ENCODE measurements at regions not wholly inside any gene's neighbourhood (a gene's known extent, or its start where the extent isn't known, plus 50 kb on each side); places are given as distances from the start of the nearest gene placed in this dataset.

- DNase-seq (ENCODE audit: low spot score), result no peak
These were observed 130.2 kb upstream of the IRX4 start for GRCh38 chr5:2012885-2013284.

GRCh38 chr5:2011481-2012411 lies 129.0 kb upstream of the IRX4 start:
- DNase-seq (ENCODE audit: low spot score), result no peak

DNA sequence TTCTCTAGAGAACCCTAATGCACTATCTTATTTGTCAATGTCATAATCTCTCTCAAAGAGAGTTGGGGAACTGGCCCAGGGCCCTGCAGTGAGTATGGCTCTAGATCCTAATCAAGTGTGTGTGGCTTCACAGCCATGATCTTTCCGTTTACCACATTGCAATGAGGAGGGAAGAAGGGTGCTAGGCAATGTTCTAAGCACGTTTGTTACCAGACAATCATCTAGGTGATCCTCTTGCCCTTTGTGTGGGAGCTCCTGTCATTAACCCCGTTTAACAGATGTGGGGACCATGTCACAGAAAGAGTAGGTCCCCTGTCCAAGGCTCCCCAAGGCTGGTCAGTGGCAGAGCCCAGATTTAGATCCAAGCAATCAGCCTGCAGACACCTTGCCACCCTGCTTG lies 128.2 kb upstream of the IRX4 start:
- no peak for DNase-seq (ENCODE audit: low spot score)

DNA sequence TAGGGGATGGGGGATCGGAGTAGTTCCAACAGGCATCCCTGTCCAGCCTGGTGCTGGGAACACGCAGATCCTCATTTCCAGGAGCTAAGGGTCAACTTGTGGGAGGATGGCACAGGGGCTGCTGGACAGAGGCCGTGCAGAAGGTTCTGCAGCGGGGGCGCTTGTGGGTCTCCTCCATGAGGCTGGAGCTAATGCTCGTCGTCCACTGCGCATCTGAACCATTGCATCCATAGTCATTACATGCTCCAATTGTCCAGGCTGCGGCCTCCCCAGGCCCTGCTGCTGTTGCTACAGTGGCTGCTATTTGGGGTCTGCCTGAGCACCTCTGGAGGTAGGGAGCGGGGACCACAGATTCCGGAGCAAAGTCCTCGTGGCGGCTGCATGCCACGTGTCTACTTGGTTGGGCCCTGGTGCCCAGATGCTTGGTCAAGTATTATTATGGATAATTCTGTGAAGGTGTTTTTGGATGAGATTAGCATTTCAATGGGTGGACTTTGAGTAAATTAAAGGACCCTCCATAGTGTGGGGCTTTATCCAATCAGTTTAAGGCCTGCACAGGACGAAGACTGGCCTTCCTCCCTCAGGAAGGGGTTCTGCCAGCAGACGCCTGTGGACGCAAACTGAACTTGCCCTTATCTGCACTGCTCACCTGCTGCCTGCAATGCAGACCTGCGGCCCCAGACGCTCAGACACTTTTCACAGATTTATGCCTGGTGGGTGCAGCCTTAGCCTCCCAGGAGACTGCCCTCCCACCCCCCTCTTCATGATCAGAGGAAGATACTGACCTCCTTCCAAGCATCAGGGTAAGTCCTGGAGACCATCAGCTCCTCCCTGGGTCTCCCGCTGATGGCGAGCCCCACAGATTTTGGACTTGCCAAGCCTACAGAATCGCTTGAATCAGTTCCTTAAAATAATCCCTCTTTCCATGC lies 127.5 kb upstream of the IRX4 start:
- DNase-seq (ENCODE audit: low spot score), result no peak

GRCh38 chr5:2008851-2009629 lies 126.3 kb upstream of the IRX4 start:
- no peak for DNase-seq (ENCODE audit: low spot score)

GRCh38 chr5:2007878-2008501 lies 125.3 kb upstream of the IRX4 start:
- no peak for DNase-seq (ENCODE audit: low spot score)

GRCh38 chr5:2007496-2007877 lies 124.8 kb upstream of the IRX4 start:
- DNase-seq (ENCODE audit: low spot score), result no peak

- DNase-seq (ENCODE audit: low spot score), result no peak
These were observed 124.2 kb upstream of the IRX4 start for GRCh38 chr5:2006971-2007291.

GRCh38 chr5:2006193-2006970 lies 123.7 kb upstream of the IRX4 start:
- no peak for DNase-seq (ENCODE audit: low spot score)

DNA sequence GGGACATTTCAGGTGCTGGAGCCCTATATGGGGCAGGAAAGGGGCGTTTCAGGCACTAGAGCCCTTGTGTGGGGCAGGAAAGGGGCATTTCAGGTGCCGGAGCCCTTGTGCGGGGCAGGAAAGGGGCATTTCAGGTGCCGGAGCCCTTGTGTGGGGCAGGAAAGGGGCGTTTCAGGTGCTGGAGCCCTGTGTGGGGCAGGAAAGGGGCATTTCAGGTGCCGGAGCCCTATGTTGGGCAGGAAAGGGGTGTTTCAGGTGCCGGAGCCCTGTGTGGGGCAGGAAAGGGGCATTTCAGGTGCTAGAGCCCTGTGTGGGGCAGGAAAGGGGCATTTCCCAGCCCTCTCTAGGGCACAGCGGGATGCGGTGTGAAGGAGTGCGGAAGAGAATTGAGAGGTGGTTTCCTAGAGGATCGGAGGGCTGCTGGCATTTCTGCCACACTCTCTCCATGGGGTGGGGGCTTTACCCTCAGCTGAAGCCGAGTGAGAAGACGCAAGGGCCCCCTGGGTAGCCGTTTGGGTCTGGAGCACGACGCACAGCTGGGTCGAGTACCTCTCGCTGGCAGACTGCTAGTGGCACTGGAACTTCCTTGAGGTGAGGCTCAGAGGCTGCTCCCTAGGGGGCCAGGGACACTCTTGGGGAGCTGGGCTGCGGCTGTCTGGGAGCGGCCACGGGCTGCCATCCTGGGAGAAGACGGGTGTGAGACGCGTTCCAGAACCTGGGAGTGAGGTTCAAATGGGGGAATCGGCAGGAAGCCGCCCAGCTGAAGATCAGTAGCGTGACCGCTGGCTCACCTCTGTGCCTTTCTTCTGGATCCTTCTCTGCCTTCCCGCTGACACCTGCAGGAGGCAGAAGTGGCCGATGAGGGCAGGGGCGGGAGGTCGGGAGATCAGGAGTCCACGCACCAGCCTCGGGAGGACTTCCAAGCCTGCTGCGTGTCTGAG lies 122.6 kb upstream of the IRX4 start:
- no peak for DNase-seq (ENCODE audit: low spot score)

- no peak for DNase-seq (ENCODE audit: low spot score)
These were observed 121.1 kb upstream of the IRX4 start for GRCh38 chr5:2003690-2004365.

GRCh38 chr5:2003206-2003605 lies 120.5 kb upstream of the IRX4 start:
- DNase-seq (ENCODE audit: low spot score), result no peak

GRCh38 chr5:2001300-2001699 lies 118.6 kb upstream of the IRX4 start:
- DNase-seq (ENCODE audit: low spot score), result no peak

DNA sequence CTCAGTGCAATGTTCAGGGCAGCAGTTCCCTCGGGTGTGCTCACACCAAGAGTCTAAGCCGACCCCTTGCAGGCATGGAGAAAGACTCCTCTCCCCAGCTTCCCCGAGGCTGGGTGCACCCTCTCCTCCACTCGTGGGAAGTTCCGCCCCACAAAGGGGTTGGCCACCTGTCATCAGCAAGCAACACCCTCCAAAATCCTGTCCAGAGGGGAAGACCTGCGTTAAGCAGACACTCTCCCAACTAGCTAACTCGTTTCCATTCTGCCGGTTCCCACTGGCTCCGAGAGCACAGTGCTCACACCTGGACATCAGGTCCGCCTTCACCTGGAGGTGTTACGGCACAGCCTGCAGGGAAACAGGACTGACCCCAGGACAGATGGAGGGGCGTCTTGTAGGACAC lies 117.9 kb upstream of the IRX4 start:
- DNase-seq (ENCODE audit: low spot score), result no peak

DNA sequence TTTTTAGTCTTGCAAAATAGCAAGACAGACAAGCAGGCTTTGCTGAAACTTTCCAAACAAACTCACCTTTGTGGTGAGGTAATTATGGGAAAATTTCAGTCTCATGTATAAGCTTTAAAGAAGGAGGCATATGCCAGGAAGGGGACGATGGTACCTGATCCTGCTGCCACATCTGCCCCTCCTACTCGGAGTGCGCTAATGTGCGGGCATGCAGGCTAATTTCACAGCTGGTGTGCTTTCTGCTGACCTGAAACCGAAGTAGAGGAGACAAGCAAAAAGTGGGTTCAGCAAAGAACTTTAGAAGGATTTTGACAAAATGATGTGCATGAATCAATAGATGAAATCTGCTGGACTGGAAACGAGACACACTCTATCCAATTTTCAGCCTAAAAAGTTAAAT lies 117.1 kb upstream of the IRX4 start:
- no peak for DNase-seq (ENCODE audit: low spot score)

GRCh38 chr5:1998716-1999317 lies 116.1 kb upstream of the IRX4 start:
- DNase-seq (ENCODE audit: low spot score), result no peak

GRCh38 chr5:1998348-1998669 lies 115.6 kb upstream of the IRX4 start:
- DNase-seq (ENCODE audit: low spot score), result no peak

GRCh38 chr5:1997640-1998347 lies 115.1 kb upstream of the IRX4 start:
- DNase-seq (ENCODE audit: low spot score), result no peak
